ENCODE measurements at regions not wholly inside any gene's neighbourhood (a gene's known extent, or its start where the extent isn't known, plus 50 kb on each side); places are given as distances from the start of the nearest gene placed in this dataset.

DNA sequence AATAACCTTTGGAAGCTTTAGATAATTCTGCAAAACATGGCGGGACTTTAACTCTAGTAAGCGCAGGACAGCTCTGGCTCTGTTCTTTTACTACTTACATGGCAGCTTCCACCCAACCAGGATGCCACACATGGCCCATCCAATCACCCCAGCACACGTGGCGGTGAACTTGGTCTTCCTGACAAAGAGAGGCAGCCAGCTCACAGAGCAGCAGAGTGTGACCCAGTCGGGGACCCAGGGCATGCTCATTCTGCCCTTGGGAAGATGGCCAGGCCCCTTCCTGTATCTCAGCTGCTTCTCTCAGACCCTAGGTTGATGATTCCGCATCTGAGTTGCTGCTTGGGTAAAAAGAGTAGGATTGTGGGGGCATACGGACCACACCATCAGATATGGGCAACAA is 172.1 kb downstream of the USP12 start:
- TF ChIP-seq, protein P1, sequence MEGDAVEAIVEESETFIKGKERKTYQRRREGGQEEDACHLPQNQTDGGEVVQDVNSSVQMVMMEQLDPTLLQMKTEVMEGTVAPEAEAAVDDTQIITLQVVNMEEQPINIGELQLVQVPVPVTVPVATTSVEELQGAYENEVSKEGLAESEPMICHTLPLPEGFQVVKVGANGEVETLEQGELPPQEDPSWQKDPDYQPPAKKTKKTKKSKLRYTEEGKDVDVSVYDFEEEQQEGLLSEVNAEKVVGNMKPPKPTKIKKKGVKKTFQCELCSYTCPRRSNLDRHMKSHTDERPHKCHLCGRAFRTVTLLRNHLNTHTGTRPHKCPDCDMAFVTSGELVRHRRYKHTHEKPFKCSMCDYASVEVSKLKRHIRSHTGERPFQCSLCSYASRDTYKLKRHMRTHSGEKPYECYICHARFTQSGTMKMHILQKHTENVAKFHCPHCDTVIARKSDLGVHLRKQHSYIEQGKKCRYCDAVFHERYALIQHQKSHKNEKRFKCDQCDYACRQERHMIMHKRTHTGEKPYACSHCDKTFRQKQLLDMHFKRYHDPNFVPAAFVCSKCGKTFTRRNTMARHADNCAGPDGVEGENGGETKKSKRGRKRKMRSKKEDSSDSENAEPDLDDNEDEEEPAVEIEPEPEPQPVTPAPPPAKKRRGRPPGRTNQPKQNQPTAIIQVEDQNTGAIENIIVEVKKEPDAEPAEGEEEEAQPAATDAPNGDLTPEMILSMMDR (IDR thresholded peaks at IDR 0.05): no peak
- no peak for TF ChIP-seq POLR2A (IDR thresholded peaks at IDR 0.05)
